Activated CD4-positive, alpha-beta T cell treated with anti-CD3 and anti-CD28 coated beads, Interleukin-2, amount 50 U/mL, for 48 hours (primary cell): ENCODE measurements at regions not wholly inside any gene's neighbourhood (a gene's known extent, or its start where the extent isn't known, plus 50 kb on each side); places are given as distances from the start of the nearest gene placed in this dataset.
"Not testable (repeated sequence)": the region's sequence is repeated elsewhere in the genome, so short reads cannot be mapped to it uniquely, and the experiment has no call there.

Source experiments
- DNase-seq, 2 experiments: peaks; one replicate each; pipeline ENCODE4 v3.0.0-alpha.2; 2020

- no peak for DNase-seq
Measured at GRCh38 chr2:83960371-83960770, 498.7 kb downstream of the SUCLG1 start.

- no peak for DNase-seq
Measured at GRCh38 chr2:83959266-83959665, 499.8 kb downstream of the SUCLG1 start.

GRCh38 chr2:83956991-83957390, 502.1 kb downstream of the SUCLG1 start:
- no peak for DNase-seq

GRCh38 chr2:83953697-83954096, 505.4 kb downstream of the SUCLG1 start:
- no peak for DNase-seq

GRCh38 chr2:83951378-83951947, 507.6 kb downstream of the SUCLG1 start:
- no peak for DNase-seq

- no peak for DNase-seq
Measured at GRCh38 chr2:83949361-83949760, 509.7 kb downstream of the SUCLG1 start.

- no peak for DNase-seq
Measured at GRCh38 chr2:83944191-83944590, 514.9 kb downstream of the SUCLG1 start.

GRCh38 chr2:83943265-83943664, 515.8 kb downstream of the SUCLG1 start:
- DNase-seq = no peak

GRCh38 chr2:83941886-83942285, 517.2 kb downstream of the SUCLG1 start:
- no peak for DNase-seq

GRCh38 chr2:83933749-83934148, 525.3 kb downstream of the SUCLG1 start:
- DNase-seq = no peak

GRCh38 chr2:83923531-83923930, 535.5 kb downstream of the SUCLG1 start:
- no peak for DNase-seq

- DNase-seq = no peak
Measured at GRCh38 chr2:83916559-83916958, 542.5 kb downstream of the SUCLG1 start.

- no peak for DNase-seq
Measured at GRCh38 chr2:83915381-83915780, 543.7 kb downstream of the SUCLG1 start.

- DNase-seq = no peak
Measured at GRCh38 chr2:83908750-83909149, 550.3 kb downstream of the SUCLG1 start.

- no peak for DNase-seq
Measured at GRCh38 chr2:83901317-83901716, 557.8 kb downstream of the SUCLG1 start.

- DNase-seq = no peak
Measured at GRCh38 chr2:83900862-83901261, 558.2 kb downstream of the SUCLG1 start.

GRCh38 chr2:83899271-83899670, 559.8 kb downstream of the SUCLG1 start:
- DNase-seq = no peak

- no peak for DNase-seq
Measured at GRCh38 chr2:83894976-83895375, 564.1 kb downstream of the SUCLG1 start.

GRCh38 chr2:83887757-83888156, 571.3 kb downstream of the SUCLG1 start:
- no peak for DNase-seq

- no peak for DNase-seq
Measured at GRCh38 chr2:83879127-83879526, 580.0 kb downstream of the SUCLG1 start.

GRCh38 chr2:83877261-83877660, 581.8 kb downstream of the SUCLG1 start:
- not testable (repeated sequence) for DNase-seq

GRCh38 chr2:83874712-83875430, 584.2 kb downstream of the SUCLG1 start:
- DNase-seq = no peak

GRCh38 chr2:83874066-83874465, 585.0 kb downstream of the SUCLG1 start:
- no peak for DNase-seq

- DNase-seq = no peak
Measured at GRCh38 chr2:83873110-83873509, 586.0 kb downstream of the SUCLG1 start.

- DNase-seq = no peak
Measured at GRCh38 chr2:83866211-83866610, 592.9 kb downstream of the SUCLG1 start.
